GM12878 (cell line): ENCODE measurements at regions not wholly inside any gene's neighbourhood (a gene's known extent, or its start where the extent isn't known, plus 50 kb on each side); places are given as distances from the start of the nearest gene placed in this dataset.

Source experiments
- ATAC-seq: fragments of 200-7000 bp; cut with Tn5 transposase; 3 replicates; pipeline ENCODE4 v1.9.1; 2020; ENCODE audit warnings: mild to moderate bottlenecking, moderate library complexity
- BruUV-seq: library from RNA; stranded (reverse); fragments of 400-500 nt; replicated peaks from 2 replicates; lab custom pipeline; 2021; lab: Mats Ljungman, UMichigan
- CTCF ChIA-PET: fragments of 300-600 bp; sonication (Branson Sonifier 250); formaldehyde crosslinking; extraction: SDS; loops from one replicate; lab custom pipeline; 2021; ENCODE audit warnings: inconsistent platforms; lab: Yijun Ruan, JAX
- POLR2A ChIA-PET: fragments of 350-600 bp; formaldehyde crosslinking; extraction: SDS; loops from one replicate; lab custom pipeline; 2021; ENCODE audit warnings: inconsistent platforms; lab: Charles Lee
- RAD21 ChIA-PET: fragments of 300-600 bp; sonication (Branson Sonifier 250); formaldehyde crosslinking; loops from one replicate; lab custom pipeline; 2023; ENCODE audit warnings: antibody characterized with exemption; ENCODE audit not compliant: unreplicated experiment; lab: Charles Lee
- SMC1A ChIA-PET: fragments of 300-600 bp; sonication (Branson Sonifier 250); formaldehyde crosslinking; loops from one replicate; lab custom pipeline; 2023; ENCODE audit not compliant: unreplicated experiment, uncharacterized antibody; lab: Charles Lee
- DNase-seq: peaks from one replicate; pipeline ENCODE4 v3.0.0-alpha.2; 2011; ENCODE audit warnings: low read depth, low spot score
- FAIRE-seq: peaks from 3 replicates; lab custom pipeline; 2011; peaks lifted over from hg19 to GRCh38; lab: Jason Lieb, UNC
- H2AFZ ChIP-seq: 2 replicates; pipeline ENCODE4 v1.6.0; 2011; ENCODE audit warnings: low read depth, low read length, control low read depth; ENCODE audit not compliant: control insufficient read depth
- H3K27ac ChIP-seq: 2 replicates; pipeline ENCODE4 v1.5.1; 2011; ENCODE audit warnings: control low read depth; ENCODE audit not compliant: control insufficient read depth, insufficient read depth
- H3K27me3 ChIP-seq, 2 experiments: replicated peaks in 1 of 2; 2 replicates each; pipeline versions ENCODE4 v1.6.0 to v1.6.1; 2011; ENCODE audit warnings: low read length in 1 of 2; ENCODE audit not compliant: control insufficient read depth in 2 of 2, insufficient read depth in 2 of 2
- H3K36me3 ChIP-seq, 2 experiments: 2 replicates each; pipeline ENCODE4 v1.5.1; 2011; ENCODE audit warnings: low read length in 1 of 2; ENCODE audit not compliant: control insufficient read depth in 2 of 2, insufficient read depth in 2 of 2
- H3K4me1 ChIP-seq: 2 replicates; pipeline ENCODE4 v1.6.1; 2011; ENCODE audit warnings: mild to moderate bottlenecking, low read length, moderate library complexity, mixed read lengths; ENCODE audit not compliant: control insufficient read depth, insufficient read depth
- H3K4me2 ChIP-seq: 2 replicates; pipeline ENCODE4 v1.6.0; 2011; ENCODE audit warnings: control low read depth; ENCODE audit not compliant: control insufficient read depth, insufficient read depth
- H3K4me3 ChIP-seq: fragments of 200-600 bp; sonication (generic); 2 replicates; pipeline ENCODE4 v1.5.1; 2016
- H3K79me2 ChIP-seq: 2 replicates; pipeline ENCODE4 v1.6.0; 2011; ENCODE audit warnings: low read length; ENCODE audit not compliant: control insufficient read depth, insufficient read depth
- H3K9ac ChIP-seq: 2 replicates; pipeline ENCODE4 v1.8.0; 2011; ENCODE audit warnings: low read length, control low read depth, mixed read lengths; ENCODE audit not compliant: control insufficient read depth, insufficient read depth
- H3K9me3 ChIP-seq: replicated peaks from 3 replicates; pipeline ENCODE4 v1.5.1; 2011; ENCODE audit warnings: mild to moderate bottlenecking, low read length; ENCODE audit not compliant: control insufficient read depth, insufficient read depth
- H4K20me1 ChIP-seq: 2 replicates; pipeline ENCODE4 v1.6.0; 2011; ENCODE audit not compliant: control insufficient read depth, insufficient read depth
- CBX5 ChIP-seq: sonication (generic); IDR thresholded peaks from 2 replicates; pipeline ENCODE4 v1.6.1; 2016; ENCODE audit warnings: low read depth, moderate library complexity, mild to moderate bottlenecking, inconsistent platforms
- KLF5 ChIP-seq: fragments of 450-650 bp; IDR thresholded peaks from 2 replicates; pipeline ENCODE4 v1.6.1; 2014; ENCODE audit warnings: mild to moderate bottlenecking; ENCODE audit not compliant: partially characterized antibody
- TCF12 ChIP-seq: IDR thresholded peaks from 2 replicates; pipeline ENCODE4 v1.6.1; 2011; ENCODE audit warnings: low read depth, mild to moderate bottlenecking, low read length
- WRNIP1 ChIP-seq: IDR thresholded peaks from 2 replicates; pipeline ENCODE4 v1.6.1; 2011; ENCODE audit warnings: low read depth, low read length, improper control_type of control experiment, borderline replicate concordance
- ZNF274 ChIP-seq: IDR thresholded peaks from one replicate; pipeline ENCODE4 v1.8.0; 2011; ENCODE audit not compliant: insufficient read length, insufficient read depth
- WGBS: methylation state at CpG from one replicate; pipeline ENCODE4 v1.1.6; 2016; ENCODE audit warnings: low lambda C conversion rate; ENCODE audit not compliant: insufficient replicate concordance, insufficient coverage; ENCODE audit errors: missing lambda C conversion rate; 5-methylcytosine and 5-hydroxymethylcytosine counted together
- in situ Hi-C: fragments of 300-500 bp; cut with MboI; formaldehyde crosslinking; loops from 9 replicates; pipeline ENCODE4 v1.14.3; 2018; ENCODE audit warnings: mixed read lengths
- intact Hi-C: fragments of 100-400 bp; cut with micrococcal nuclease; formaldehyde crosslinking; loops from one replicate; pipeline ENCODE4 v1.14.2; 2022; ENCODE audit not compliant: unreplicated experiment
- TF ChIP-seq, protein P1 (sequence below): fragments of 450-650 bp; IDR thresholded peaks from 2 replicates; pipeline ENCODE4 v1.6.1; 2016; ENCODE audit warnings: mild to moderate bottlenecking
- TF ChIP-seq, protein P2 (sequence below): fragments of 450-650 bp; IDR thresholded peaks from 2 replicates; pipeline ENCODE4 v1.6.1; 2016; ENCODE audit warnings: mild to moderate bottlenecking, moderate library complexity, borderline replicate concordance

DNA sequence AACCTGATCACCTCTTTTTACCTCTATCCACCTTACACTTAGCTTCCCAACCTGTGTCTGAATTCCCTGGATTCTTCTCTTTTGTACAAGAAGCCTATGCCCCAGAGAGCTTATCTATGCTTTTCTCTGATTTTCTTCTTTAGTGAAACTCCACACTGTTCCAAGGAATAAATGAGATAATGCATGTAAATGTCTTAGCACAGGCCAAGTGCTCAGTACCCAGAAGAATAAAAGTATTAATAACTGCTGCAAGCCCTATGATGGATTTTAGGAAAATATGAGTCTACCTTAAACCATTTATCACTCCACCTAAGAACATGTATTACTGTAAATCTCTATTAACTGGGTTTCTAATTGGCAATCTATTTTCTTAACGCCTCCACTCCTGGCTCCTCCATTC, 168.5 kb upstream of the TNC start:
- no peaks in the 10 kb centered on the region for H3K9me3 ChIP-seq
- ChIA-PET RAD21 (no interaction called here), CTCF (no interaction called here), POLR2A (no interaction called here), SMC1A (no interaction called here)
- no peak overlapping the region for H3K4me3 ChIP-seq
- no peak overlapping the region for H3K9ac ChIP-seq
- no peak for FAIRE-seq
- H3K4me2 ChIP-seq: no peak overlapping the region
- no peaks in the 10 kb centered on the region for H3K27me3 ChIP-seq
- H2AFZ ChIP-seq: no peak overlapping the region
- in situ Hi-C loops (no loop called here), intact Hi-C loops (no loop called here)
- no peaks in the 10 kb centered on the region for H3K79me2 ChIP-seq
- WGBS: 0% methylated on average over 1 of the region's 1 CpG
- no TSS peak for BruUV-seq
- no peaks in the 10 kb centered on the region for H3K4me1 ChIP-seq
- no peaks in the 10 kb centered on the region for H4K20me1 ChIP-seq
- TF ChIP-seq, protein P1, sequence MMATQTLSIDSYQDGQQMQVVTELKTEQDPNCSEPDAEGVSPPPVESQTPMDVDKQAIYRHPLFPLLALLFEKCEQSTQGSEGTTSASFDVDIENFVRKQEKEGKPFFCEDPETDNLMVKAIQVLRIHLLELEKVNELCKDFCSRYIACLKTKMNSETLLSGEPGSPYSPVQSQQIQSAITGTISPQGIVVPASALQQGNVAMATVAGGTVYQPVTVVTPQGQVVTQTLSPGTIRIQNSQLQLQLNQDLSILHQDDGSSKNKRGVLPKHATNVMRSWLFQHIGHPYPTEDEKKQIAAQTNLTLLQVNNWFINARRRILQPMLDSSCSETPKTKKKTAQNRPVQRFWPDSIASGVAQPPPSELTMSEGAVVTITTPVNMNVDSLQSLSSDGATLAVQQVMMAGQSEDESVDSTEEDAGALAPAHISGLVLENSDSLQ: no peak
- TF ChIP-seq ZNF274: no peak
- TF ChIP-seq CBX5: no peak
- no peak for TF ChIP-seq TCF12
- no peak for DNase-seq
- no peak for ATAC-seq
- no peaks in the 10 kb centered on the region for H3K36me3 ChIP-seq
- H3K27ac ChIP-seq: no peak overlapping the region

- Histone ChIP-seq H3K9ac (no peak overlapping the region), H3K4me2 (no peak overlapping the region), H3K79me2 (no peaks in the 10 kb centered on the region), H3K27ac (no peak overlapping the region), H2AFZ (no peak overlapping the region), H3K4me3 (no peak overlapping the region), H3K36me3 (no peaks in the 10 kb centered on the region), H3K4me1 (no peaks in the 10 kb centered on the region), H3K9me3 (no peaks in the 10 kb centered on the region), H4K20me1 (no peaks in the 10 kb centered on the region), H3K27me3 (no peaks in the 10 kb centered on the region)
- POLR2A ChIA-PET: no interaction called here
- no peak for FAIRE-seq
- SMC1A ChIA-PET: interaction anchor here (1.8 kb wide), 1 partner anchor 11 kb away, joined by 9 read pairs; no protein-coding TSS in a partner anchor
- RAD21 ChIA-PET: interaction anchor here (0.7 kb wide), 1 partner anchor 13 kb away, joined by 3 read pairs; no protein-coding TSS in a partner anchor
- no peak for ATAC-seq
- WGBS: 100% methylated on average over 1 of the region's 1 CpG
- CTCF ChIA-PET: no interaction called here
- in situ Hi-C loops (no loop called here), intact Hi-C loops (no loop called here)
- TF ChIP-seq, protein P2, sequence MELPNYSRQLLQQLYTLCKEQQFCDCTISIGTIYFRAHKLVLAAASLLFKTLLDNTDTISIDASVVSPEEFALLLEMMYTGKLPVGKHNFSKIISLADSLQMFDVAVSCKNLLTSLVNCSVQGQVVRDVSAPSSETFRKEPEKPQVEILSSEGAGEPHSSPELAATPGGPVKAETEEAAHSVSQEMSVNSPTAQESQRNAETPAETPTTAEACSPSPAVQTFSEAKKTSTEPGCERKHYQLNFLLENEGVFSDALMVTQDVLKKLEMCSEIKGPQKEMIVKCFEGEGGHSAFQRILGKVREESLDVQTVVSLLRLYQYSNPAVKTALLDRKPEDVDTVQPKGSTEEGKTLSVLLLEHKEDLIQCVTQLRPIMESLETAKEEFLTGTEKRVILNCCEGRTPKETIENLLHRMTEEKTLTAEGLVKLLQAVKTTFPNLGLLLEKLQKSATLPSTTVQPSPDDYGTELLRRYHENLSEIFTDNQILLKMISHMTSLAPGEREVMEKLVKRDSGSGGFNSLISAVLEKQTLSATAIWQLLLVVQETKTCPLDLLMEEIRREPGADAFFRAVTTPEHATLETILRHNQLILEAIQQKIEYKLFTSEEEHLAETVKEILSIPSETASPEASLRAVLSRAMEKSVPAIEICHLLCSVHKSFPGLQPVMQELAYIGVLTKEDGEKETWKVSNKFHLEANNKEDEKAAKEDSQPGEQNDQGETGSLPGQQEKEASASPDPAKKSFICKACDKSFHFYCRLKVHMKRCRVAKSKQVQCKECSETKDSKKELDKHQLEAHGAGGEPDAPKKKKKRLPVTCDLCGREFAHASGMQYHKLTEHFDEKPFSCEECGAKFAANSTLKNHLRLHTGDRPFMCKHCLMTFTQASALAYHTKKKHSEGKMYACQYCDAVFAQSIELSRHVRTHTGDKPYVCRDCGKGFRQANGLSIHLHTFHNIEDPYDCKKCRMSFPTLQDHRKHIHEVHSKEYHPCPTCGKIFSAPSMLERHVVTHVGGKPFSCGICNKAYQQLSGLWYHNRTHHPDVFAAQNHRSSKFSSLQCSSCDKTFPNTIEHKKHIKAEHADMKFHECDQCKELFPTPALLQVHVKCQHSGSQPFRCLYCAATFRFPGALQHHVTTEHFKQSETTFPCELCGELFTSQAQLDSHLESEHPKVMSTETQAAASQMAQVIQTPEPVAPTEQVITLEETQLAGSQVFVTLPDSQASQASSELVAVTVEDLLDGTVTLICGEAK: no peak
- TF ChIP-seq KLF5 (no peak), WRNIP1 (no peak)
- no peak for DNase-seq
- BruUV-seq: no TSS peak
These were observed 171.8 kb upstream of the TNC start for GRCh38 chr9:115289757-115290208.
